HG03039 (cell line): ENCODE measurements at regions not wholly inside any gene's neighbourhood (a gene's known extent, or its start where the extent isn't known, plus 50 kb on each side); places are given as distances from the start of the nearest gene placed in this dataset.
"Not testable (repeated sequence)": the region's sequence is repeated elsewhere in the genome, so short reads cannot be mapped to it uniquely, and the experiment has no call there.

Experiments used
- ATAC-seq: cut with Tn5 transposase; IDR thresholded peaks from one replicate; pipeline ENCODE4 v1.9.1; 2021; ENCODE audit warnings: mild to moderate bottlenecking, moderate library complexity; ENCODE audit not compliant: unreplicated experiment

DNA sequence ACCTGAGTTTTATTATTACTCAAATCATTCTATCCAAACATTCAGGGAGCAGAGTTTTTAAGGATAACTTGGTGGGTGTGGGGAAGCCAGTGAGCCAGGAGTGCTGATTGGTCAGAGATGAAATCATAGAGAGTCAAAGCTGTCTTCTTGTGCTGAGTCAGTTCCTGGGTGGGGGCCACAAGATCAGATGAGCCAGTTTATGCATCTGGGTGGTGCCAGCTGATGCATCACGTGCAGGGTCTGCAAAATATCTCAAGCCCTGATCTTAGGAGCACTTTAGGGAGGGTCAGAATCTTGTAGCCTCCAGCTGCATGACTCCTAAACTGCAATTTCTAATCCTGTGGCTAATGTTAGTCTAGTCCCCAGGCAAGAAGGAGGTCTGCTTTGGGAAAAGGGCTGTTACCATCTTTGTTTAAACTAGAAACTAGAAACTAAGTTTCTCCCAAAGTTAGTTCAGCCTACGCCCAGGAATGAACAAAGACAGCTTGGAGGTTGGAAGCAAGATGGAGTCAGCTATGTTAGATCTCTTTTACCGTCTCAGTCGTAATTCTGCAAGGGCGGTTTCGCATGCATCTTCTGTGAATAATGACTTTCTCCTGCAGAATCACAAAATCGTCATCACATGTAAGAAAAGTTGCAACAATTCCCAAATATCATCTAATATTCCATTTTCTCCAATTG, 97.5 kb downstream of the ZNF664 start:
- ATAC-seq = not testable (repeated sequence)

DNA sequence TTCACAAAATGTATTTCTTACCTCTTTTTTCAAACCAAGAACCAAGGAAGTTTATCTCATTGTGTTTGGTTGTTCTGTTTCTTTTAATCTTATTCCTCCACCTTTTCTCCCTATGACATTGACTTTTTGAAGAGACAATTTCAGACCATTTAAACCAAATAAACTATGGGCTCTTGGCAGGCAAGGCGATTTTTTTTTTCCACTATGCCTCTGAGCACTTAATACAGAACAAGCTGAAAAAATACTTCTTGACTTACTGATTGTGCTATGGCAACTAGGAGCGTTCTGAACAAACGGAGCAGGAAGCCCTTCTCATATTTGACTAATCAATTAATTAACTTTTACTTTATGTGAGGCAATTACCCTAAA, 98.0 kb downstream of the ZNF664 start:
- no peak for ATAC-seq

DNA sequence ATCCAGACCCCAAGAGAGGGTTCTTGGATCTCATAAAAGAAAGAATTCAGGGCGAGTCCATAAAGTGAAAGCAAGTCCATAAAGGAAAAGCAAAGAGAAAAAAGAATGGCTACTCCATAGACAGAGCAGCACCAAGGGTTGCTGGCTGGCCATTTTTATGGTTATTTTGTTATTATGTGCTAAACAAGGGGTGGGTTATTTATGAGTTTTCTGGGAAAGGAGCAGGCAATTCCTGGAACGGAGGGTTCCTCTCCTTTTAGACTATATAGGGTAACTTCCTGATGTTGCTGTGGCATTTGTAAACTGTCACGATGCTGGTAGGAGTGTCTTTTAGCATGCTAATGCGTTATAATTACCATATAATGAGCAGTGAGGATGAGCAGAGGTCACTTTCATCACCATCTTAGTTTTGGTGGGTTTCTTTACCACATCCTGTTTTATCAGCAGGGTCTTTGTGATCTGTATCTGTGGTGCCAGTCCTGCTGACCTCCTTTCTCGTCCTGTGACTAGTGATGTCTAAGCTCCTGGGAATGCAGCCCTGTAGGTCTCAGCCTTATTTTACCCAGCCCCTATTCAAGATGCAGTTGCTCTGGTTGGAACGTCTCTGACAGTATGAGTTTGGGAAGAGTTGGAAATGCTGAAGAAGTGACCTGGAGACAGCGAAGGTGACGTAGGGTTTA, 100.5 kb downstream of the ZNF664 start:
- ATAC-seq = no peak

DNA sequence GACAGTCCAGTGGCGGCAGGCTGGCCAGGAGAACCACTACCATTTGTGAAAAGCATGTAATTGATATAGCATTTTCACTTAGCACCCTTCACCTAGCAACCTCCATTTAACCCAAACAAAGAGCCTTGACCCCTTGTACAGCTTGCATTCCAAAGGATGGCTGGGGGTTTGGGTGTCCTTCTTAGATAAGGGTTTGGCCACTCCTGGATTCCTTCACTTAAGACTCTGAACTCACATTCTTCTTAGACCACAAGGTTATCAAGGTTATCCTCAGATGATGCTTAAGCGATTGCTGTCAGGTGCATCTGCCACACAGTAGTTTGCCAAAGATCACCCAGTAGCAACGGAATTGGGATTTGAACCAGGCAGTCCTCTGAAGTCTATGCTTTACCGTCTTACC, 102.8 kb downstream of the ZNF664 start:
- ATAC-seq = no peak

DNA sequence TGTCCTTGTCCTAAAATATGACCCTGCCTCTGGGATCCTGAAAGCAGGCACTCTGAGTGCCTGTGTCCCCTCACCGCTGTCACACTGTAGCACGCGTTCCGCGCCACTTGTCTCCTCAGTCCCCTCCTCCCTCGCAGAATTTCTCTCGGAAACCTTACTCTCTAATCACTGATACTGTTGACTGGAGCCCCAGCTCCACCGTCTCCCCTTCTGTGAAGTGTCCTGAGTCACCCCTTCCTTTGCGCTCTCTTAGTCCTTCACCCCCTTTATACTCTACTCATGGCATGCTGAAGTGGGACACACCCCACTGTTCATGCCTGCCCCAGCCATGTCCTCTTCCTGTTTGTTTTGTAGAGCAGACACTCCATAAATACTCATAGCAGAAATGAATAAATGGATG, 104.7 kb downstream of the ZNF664 start:
- ATAC-seq = no peak

DNA sequence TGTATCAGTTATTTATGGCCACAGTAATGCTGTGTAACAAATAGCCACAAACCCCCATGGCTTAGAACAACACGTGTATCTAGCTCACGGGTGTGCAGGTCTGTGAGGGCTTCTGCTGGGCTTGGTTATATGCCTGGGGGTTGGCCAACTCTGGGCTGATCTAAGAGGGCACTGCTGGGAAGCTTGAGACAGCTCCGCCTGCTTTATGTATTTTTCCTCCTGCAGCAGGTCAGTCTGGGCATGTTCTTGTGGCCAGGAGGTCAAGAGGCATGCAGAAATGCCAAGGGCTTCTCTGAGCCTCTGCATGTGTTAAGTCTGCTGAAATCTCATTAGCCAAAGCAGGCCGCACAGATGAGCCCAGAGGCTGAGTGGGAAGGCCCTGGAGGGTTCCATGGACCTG, 105.8 kb downstream of the ZNF664 start:
- no peak for ATAC-seq

DNA sequence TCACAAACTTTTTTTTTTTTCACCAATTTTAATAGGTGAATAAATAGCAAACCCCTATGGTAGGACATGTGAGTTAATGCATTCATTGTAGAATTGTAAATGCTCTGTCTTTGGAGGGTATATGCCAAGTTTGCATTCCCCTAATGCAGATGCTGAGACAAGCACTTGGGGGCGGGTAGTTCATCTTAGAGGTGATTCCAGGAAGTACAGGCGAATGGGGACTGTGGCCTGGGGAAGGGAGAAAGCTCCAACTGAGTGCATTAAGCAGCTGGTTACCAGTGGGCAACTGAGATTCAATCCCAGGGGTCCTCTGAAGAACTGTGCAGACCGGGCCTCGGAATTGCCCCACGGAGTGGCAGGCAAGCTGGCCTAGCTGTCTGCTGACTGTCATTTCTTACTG, 107.6 kb downstream of the ZNF664 start:
- ATAC-seq = no peak

DNA sequence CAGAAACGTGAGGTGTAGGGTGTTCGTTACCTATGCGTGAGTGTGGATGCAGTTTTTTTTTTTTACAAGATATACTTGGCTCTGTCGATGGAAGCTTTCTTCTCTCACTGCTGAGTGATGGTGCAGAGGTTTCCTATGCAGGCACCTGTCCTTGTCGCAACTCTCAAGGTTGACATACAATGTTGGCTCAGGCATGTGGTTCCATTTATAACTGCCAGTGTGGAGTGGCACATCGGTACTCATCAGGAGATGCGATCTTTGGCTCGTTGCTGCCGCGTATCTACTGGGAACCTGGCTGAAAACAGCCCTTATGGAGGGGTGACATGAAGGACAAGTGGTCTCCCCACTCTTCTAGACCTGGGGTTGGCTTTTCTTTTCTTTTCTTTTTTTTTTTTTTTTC, 109.0 kb downstream of the ZNF664 start:
- no peak for ATAC-seq

DNA sequence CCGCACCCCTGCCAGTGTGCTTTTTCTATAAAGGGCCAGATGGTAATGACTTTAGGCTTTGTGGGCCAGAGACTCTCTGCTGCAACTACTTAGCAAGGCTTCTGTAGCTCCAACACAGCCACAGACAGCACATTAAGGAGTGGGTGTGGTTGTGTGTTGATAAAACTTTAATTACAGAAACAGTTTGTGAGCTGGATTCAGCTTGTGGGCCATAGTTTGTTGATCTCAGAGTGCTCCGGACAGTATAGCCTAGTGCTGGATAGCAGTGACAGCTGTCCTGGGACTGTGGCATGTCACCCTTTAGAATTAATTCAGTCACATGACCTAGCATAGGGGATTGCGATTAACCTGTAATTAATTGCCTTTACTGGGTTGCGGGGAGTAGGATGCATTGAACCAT, 109.7 kb downstream of the ZNF664 start:
- ATAC-seq = no peak

DNA sequence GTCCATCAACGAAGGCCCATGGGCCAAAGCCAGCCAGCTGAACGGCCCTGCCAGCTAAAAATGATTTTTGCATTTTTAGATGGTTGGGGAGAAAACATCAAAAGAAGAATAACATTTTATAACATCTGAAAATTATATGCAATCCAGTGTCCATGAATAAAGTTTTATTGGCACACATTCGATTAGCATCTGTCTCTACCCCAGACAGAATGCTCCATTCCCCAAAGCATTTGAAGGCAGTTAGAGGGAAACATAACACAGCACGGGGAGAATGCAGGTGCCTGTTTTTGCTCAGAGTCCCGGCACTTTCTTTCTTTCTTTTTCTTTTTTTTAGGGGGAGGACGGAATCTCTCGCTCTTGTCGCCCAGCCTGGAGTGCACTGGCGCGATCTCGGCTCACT, 110.7 kb downstream of the ZNF664 start:
- ATAC-seq = no peak

DNA sequence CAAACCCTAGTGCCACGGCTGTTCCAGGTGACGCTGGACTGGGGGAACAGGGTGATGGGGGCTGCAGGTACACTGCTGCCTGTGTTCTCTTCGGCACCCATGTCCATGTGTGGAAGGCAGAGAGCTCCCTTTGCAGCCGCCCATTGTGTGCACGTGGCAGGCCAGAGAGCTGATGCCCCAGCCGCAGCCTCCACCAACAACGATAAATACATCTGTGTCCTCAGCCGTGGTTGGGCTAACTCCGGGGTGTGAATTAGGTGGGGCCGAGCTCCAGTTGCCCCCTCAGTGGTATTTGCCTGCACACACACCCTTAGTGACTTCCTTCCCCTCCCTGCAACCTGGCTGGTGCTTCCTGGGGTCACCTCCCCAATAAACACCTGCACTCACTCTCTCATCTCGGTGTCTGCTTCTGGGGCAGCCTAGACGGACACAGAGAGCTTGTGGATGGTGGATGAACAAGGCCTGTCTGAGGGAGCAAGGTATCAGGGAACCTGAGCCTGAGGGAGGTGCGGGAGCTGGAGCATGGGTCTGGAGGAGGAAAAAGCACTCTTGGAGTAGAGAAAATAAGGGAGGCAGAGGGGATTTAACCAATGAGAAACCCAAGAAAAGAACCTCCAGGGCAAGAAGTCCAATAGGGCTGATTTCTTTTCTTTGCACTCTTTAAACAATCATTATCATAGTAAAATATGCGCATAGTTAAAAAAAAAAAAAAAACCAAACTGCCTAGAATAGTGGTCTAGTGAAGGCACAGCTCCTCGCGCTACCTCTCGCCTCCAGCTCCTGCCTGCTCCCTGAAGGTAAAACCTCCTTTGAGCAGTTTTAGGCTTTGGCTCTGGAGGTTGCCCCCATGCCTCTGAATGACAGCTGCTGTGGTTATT, 112.6 kb downstream of the ZNF664 start:
- ATAC-seq = no peak

DNA sequence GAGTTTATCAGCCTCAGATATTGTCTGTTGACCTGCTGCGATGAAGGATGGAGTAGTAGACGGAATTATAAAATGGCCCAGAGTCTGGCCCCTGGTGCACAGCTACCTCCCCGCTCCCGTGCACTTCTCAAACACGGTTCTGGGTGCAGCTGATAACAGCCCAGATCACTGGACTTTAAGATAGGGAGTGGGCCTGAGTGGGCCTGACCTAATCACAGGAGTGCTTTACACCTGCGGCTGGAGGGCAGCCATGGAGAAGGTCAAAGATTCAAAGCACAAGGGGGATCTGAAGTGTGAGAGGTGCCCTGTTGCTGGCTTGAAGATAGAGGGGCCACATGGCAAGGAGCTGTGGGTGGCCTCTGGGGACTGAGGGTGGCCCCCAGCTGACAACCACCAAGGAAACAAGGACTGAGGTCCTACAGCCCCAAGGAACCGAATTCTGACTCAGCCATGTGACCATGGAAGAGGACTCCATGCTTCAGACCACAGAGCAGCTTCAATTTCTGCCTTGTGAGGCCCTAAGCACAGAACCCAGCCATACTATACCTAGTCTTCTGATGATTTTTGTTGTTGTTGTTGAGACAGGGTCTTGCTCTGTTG, 113.4 kb downstream of the ZNF664 start:
- ATAC-seq = no peak

DNA sequence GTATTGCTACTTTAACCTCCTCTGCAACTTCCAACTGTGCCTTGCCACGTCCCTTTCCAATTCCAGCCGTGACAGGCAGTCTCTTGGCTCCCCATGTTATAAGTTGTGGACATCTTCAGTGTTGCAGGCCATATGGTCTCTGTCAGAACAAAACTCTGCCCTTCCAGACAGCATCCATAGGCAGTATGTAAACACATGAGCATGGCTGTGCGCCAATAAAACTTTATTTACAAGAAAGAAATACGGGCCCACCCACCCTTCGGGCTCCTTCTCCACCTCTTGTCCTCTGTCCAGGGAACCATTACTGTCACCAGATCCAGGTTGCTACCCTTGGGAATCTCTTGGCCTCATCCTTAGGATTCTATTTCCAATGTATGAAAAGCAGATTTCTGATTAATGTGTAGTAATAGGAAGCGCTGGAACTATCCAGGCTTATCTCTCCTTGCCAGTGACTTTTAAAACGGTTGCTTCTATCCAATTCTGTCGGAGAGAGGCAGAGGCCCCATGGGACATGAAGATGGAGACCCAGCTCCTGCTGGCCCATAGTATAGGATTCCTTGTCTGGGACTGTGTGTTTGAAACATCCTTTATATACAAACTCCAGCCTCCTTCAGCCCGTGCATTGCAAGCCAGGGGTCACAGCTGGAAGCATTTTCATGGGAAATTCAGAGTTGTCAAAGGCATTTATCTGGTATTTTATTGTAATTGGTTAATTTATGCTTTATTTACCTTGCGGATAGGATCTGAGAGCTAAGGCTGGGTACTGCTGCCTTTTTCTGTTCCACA, 114.4 kb downstream of the ZNF664 start:
- ATAC-seq = no peak

DNA sequence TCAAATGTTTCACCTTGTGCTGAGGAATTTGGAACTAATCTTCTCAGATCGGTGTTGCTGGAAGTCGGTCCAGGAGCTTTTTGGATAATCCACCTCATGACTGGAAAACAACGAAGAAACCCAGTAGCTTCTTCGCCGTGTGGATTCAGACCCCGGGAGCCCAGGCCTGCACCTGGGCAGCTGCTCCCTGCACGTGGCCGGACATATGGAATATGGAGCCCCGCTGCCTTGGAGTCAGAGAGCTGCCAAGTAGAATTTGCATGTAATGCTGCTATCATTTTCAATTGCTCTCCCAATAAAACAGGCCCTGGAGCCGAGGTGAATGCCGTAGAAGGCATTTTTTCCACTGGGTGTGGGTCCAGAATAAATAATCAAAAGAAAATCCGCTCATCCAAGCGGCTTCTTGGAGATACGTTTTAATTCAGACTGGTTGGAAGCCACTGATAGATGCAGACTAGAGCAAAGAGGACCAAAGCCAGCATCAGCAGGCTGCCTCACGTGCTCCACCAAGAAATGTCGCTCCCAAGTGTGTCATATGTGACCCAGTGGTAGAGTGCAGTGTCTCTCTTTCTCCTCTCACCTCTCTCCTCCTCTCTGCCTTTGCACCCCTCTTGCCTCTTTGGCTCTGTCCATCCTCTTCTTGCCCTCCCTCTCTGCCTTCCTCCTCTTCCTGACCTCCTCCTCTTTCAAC, 115.3 kb downstream of the ZNF664 start:
- no peak for ATAC-seq

DNA sequence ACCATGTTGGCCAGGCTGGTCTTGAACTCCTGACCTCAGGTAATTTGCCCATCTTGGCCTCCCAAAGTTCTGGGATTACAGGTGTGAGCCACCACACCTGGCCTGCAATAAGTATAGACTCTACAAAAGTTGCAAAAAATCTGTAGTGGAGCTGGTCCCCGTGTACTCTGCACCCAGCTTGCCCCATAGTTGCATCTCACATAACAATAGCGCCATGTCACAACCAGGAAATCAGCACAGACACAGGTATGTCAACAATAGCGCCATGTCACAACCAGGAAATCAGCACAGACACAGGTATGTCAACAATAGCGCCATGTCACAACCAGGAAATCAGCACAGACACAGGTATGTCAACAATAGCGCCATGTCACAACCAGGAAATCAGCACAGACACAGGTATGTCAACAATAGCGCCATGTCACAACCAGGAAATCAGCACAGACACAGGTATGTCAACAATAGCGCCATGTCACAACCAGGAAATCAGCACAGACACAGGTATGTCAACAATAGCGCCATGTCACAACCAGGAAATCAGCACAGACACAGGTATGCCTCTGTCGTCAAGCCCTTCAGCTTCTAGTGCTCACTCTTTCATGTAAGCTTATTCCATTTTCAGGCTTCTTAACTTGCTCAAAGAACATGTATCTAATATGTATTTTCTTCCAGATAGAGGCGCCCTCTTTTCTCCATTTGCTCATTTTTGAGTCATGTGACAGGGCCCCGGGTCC, 116.3 kb downstream of the ZNF664 start:
- not testable (repeated sequence) for ATAC-seq

DNA sequence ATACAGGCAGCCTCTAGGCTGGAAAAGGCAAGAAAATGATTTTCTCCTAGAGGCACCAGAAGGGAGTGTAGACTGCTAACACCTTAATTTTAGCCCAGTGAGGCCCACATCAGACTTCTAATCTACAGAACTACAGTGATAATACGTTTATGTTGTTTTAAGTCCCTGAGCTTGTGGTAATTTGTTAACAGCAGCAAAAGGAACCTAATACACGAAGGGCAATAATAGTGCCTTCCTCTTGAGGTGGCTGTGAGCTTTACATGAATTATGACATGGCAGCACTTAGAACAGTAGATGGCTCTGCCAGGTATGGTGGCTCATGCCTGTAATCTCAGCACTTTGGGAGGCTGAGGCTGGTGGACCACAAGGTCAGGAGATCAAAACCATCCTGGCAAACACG, 118.8 kb downstream of the ZNF664 start:
- ATAC-seq = no peak

DNA sequence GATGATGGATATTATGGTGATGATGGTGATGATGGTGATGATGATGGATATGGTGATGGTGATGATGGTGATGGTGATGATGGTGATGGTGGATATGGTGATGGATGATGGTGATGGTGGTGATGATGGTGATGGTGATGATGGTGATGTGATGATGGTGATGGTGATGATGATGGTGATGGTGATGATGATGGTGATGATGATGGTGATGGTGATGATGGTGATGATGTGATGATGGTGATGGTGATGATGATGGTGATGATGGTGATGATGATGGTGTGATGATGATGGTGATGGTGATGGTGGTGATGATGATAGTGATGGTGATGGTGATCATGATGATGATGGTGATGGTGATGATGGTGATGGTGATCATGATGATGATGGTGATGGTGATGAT, 119.5 kb downstream of the ZNF664 start:
- not testable (repeated sequence) for ATAC-seq

DNA sequence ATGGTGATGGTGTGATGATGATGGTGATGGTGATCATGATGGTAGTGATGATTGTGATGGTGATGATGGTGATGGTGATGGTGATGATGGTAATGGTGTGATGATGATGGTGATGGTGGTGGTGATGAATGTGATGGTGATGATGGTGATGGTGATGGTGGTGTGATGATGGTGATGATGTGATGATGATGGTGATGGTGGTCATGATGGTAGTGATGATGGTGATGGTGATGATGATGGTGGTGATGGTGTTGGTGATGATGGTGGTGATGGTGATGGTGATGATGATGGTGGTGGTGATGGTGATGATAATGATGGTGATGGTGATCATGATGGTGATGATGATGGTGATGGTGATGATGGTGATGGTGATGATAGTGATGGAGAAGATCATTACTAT, 120.3 kb downstream of the ZNF664 start:
- ATAC-seq = no peak

DNA sequence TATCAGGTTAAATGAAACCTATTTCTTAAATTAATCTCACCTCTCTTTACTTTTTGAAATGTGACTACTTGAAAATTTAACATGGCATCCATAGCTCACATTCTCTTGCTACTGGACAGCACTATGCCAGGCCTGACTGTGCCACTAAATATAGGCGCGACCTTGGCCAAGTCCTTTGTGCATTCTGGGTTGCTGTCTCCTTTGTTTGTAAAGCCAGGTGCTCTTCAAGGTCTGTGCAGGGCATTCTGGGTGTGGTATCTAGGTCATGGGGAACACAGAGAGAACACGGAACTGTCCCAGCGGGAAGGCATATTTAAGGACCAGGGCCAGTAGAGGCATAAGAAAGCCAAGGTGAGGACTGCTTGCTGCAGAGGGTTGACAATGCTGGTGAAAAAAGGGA, 121.2 kb downstream of the ZNF664 start:
- no peak for ATAC-seq
